ENCODE measurements at regions not wholly inside any gene's neighbourhood (a gene's known extent, or its start where the extent isn't known, plus 50 kb on each side); places are given as distances from the start of the nearest gene placed in this dataset.
"Not testable (repeated sequence)": the region's sequence is repeated elsewhere in the genome, so short reads cannot be mapped to it uniquely, and the experiment has no call there.

DNA sequence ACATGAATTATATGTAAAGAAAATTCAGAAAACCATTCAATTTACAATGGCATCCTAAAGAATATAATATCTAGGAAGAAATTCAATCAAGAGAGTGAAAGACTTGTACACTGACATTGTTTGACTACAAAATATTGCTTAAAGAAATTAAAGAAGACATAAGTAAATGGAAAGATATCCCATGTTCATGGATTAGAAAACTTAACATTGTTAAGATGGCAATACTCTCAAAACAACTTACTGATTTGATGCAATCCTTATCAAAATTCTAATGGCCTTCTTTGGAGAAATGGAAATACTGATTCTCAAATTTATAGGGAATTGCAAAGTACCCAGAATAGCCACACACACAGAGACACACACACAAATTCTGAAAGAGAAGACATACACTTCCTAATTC lies 298.3 kb upstream of the EXOC2 start:
- TF ChIP-seq POLR2A (IDR thresholded peaks at IDR 0.05), result no peak
- TF ChIP-seq, protein P1, sequence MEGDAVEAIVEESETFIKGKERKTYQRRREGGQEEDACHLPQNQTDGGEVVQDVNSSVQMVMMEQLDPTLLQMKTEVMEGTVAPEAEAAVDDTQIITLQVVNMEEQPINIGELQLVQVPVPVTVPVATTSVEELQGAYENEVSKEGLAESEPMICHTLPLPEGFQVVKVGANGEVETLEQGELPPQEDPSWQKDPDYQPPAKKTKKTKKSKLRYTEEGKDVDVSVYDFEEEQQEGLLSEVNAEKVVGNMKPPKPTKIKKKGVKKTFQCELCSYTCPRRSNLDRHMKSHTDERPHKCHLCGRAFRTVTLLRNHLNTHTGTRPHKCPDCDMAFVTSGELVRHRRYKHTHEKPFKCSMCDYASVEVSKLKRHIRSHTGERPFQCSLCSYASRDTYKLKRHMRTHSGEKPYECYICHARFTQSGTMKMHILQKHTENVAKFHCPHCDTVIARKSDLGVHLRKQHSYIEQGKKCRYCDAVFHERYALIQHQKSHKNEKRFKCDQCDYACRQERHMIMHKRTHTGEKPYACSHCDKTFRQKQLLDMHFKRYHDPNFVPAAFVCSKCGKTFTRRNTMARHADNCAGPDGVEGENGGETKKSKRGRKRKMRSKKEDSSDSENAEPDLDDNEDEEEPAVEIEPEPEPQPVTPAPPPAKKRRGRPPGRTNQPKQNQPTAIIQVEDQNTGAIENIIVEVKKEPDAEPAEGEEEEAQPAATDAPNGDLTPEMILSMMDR (IDR thresholded peaks at IDR 0.05), result no peak
- Histone ChIP-seq H3K4me3 (no peak overlapping the region), H3K36me3 (ENCODE audit: low read depth, missing control alignments) (no peaks in the 10 kb centered on the region), H3K9me3 (no peaks in the 10 kb centered on the region), H3K27ac (no peak overlapping the region), H3K27me3 (no peaks in the 10 kb centered on the region), H3K4me1 (no peaks in the 10 kb centered on the region)
- DNase-seq, result no peak
- intact Hi-C loops (cut with DNase I; ENCODE audit: low total_unique reads), result no loop called here

DNA sequence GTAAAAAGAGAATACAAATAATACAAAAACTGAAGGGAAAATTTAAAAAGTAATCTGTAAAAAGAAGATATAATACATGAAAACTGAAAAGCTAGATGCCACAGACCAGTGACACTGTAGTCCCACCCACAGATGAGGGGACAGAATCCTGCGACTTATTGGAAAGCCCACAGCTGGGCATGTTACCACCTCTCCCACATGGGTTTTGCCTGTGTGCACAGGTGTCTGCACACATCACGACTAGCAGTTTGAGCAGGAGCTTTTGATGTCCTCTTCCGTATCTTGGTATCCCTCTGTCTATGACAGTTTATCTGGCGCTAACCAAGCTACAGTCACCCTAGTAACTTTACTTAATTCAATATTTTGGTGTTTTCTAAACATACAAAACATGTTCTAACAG lies 291.1 kb upstream of the EXOC2 start:
- Histone ChIP-seq H3K27me3 (no peaks in the 10 kb centered on the region), H3K36me3 (ENCODE audit: low read depth, missing control alignments) (no peaks in the 10 kb centered on the region), H3K27ac (no peak overlapping the region), H3K4me1 (no peaks in the 10 kb centered on the region), H3K4me3 (no peak overlapping the region), H3K9me3 (no peaks in the 10 kb centered on the region)
- 86 to 87% methylated on average over 4 of the region's 4 CpGs for WGBS, 2 donors
- intact Hi-C loops (cut with DNase I; ENCODE audit: low total_unique reads), result no loop called here
- no peak for DNase-seq
- TF ChIP-seq, protein P1 (IDR thresholded peaks at IDR 0.05), result no peak
- TF ChIP-seq POLR2A (IDR thresholded peaks at IDR 0.05), result no peak

DNA sequence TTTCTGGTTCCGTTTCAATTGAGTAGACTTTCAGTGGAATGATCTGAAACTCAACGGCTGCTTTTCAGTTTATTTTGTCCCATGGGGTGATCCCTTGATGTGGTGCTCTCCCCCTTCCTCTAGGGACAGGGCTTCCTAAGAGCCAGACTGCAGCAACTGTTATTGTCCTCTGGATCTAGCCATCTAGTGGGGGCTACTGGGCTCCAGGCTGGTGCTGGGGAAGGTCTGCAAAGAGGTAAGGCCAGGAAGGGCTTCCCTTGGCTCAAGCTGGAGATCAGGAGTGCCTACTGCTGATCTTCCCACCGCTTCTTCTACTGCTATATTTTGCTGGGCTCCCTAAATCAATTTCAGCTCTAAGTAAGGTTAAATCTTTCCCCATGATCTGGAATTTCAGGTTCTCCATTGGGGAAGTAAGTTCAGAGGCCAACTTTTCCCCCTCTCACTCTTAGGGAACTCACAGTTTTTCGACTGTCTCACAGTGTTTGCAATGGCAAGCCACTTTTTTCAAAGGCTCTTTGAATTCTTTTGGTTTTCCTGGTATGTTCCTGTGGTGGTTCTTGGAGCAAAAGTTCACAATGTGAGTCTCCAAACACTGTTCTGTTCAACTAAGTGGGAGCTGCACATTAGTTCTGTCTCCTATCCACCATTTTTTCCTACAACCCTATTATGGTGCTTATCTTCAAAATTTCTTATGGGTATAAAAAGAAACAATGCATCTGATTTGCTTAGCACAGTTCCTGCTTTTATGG lies 286.2 kb upstream of the EXOC2 start:
- Histone ChIP-seq H3K4me1 (no peaks in the 10 kb centered on the region), H3K4me3 (no peak overlapping the region), H3K27ac (no peak overlapping the region), H3K9me3 (no peaks in the 10 kb centered on the region), H3K27me3 (no peaks in the 10 kb centered on the region), H3K36me3 (ENCODE audit: low read depth, missing control alignments) (no peaks in the 10 kb centered on the region)
- DNase-seq, result no peak
- TF ChIP-seq, protein P1 (IDR thresholded peaks at IDR 0.05), result no peak
- no peak for TF ChIP-seq POLR2A (IDR thresholded peaks at IDR 0.05)
- intact Hi-C loops (cut with DNase I; ENCODE audit: low total_unique reads), result no loop called here
- 85 to 87% methylated on average over 4 of the region's 4 CpGs for WGBS, 2 donors

DNA sequence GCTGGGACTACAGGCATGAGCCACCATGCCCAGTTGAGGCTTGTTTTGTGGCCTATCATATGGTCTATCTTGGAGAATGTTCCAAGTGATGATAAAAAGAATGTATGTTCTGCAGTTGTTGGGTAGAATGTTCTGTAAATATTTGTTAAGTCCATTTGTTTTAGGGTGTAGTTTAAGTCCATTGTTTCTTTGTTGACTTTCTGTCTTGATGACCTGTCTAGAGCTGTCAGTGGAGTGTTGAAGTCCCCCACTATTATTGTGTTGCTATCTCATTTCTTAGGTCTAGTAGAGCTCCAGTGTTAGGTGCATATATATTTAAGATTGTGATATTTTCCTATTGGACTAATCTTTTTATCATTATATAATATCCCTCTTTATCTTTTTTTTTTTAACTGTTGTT lies 284.3 kb upstream of the EXOC2 start:
- H3K27me3 ChIP-seq, H3K9me3 ChIP-seq: not testable (repeated sequence)

DNA sequence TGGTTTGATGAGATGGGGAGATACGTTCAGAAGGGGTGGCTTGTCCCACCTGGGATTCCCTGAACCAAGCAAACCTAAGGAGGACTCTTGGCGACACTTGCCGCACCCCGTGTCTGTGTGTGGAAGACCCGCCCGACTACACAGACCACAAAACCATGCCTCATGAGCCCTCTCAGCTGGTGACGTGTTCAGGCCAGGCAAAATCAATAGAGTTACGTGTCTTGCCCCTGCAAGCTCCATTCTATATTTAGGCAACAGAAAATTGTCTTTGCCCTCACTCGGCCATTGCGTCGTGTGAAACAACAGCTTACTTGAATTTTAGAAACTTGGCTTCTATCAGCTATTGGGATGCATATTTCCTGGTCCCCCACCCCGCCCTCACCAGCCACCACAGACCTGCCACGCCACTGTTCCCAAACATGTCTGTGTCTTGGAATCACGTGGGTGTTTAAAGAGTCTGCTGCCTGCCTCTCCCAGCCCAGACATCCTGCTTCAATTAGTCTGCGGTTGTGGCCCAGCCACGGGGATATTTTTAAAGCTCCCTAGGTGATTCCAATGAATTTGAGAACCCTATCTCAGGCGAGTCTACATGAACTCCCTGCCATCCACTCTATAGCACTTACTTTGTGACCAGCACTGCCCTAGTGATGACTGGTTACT lies 279.2 kb upstream of the EXOC2 start:
- no peaks in the 10 kb centered on the region for H3K4me1 ChIP-seq
- no peaks in the 10 kb centered on the region for H3K27me3 ChIP-seq
- no peaks in the 10 kb centered on the region for H3K36me3 ChIP-seq (ENCODE audit: low read depth, missing control alignments)
- no peak overlapping the region for H3K4me3 ChIP-seq
- 82 to 88% methylated on average over 16 to 17 of the region's 17 CpGs for WGBS, 2 donors
- intact Hi-C loops (cut with DNase I; ENCODE audit: low total_unique reads), result no loop called here
- H3K27ac ChIP-seq, result no peak overlapping the region
- DNase-seq, result no peak
- no peak for TF ChIP-seq POLR2A (IDR thresholded peaks at IDR 0.05)
- H3K9me3 ChIP-seq, result no peaks in the 10 kb centered on the region

More for the DNA sequence above, 284.3 kb upstream of the EXOC2 start:
- H3K36me3 ChIP-seq (ENCODE audit: low read depth, missing control alignments); DNase-seq; H3K4me3 ChIP-seq; intact Hi-C loops (cut with DNase I; ENCODE audit: low total_unique reads); H3K4me1 ChIP-seq; H3K27ac ChIP-seq: not testable (repeated sequence)

DNA sequence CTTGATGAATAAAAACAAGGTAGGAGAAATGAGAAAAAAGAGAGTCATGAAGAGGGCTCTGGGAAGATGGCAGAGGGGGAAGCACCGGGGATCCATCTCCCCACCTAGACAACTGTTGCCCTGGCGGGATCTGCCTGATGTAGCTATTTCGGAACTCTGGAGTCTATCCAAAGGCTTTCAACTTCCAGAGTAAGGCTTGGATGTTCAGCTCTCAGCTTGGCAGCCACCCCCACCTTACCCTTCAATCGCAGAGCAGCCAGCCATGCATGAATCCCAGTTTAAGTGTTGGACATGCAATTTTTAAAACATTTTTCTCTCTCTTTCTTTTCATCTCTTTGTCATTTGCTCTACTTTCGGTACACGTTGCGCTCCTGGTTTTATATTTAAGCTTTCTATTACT lies 275.9 kb upstream of the EXOC2 start:
- intact Hi-C loops (cut with DNase I; ENCODE audit: low total_unique reads), result no loop called here
- Histone ChIP-seq H3K4me3 (no peak overlapping the region), H3K36me3 (ENCODE audit: low read depth, missing control alignments) (no peaks in the 10 kb centered on the region), H3K4me1 (no peaks in the 10 kb centered on the region), H3K9me3 (no peaks in the 10 kb centered on the region), H3K27me3 (no peaks in the 10 kb centered on the region), H3K27ac (no peak overlapping the region)
- 65 to 69% methylated on average over 7 of the region's 7 CpGs for WGBS, 2 donors
- DNase-seq, result no peak
- no peak for TF ChIP-seq POLR2A (IDR thresholded peaks at IDR 0.05)
- TF ChIP-seq, protein P1 (IDR thresholded peaks at IDR 0.05), result no peak

All from testis (tissue), 2 donors.